ENCODE measurements at regions not wholly inside any gene's neighbourhood (a gene's known extent, or its start where the extent isn't known, plus 50 kb on each side); places are given as distances from the start of the nearest gene placed in this dataset.
A peak's percentile ranks its signal among the peaks of the same experiment; 100 is the strongest.

DNA sequence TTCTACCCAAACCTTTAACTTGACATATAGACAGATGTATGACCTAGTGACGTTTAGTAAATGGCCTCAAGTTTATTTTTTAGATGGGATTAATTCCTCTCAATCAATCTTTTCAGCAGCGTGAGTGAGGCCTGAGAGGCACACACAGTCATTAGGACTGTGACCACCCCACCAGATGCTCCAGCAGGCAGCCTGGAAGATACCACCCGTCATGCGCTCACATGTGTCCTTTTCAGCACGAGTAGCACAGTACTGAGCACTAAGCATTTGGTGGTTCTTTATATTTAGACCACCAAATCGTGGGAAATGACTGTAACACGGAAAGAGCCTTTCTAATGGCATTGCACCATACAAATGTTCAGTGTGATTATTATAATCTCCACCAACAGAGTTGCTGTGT lies 354.6 kb upstream of the DDI1 start:
- H3K36me3 ChIP-seq (replicated peaks in 1 of 2; ENCODE audit: control insufficient read depth in 1 of 2, insufficient read depth in 2 of 2, low read length in 2 of 2) = no peaks in the 10 kb centered on the region
- no peak overlapping the region for H3K9ac ChIP-seq (ENCODE audit: insufficient read depth, low read length, poor library complexity, severe bottlenecking)
- no CpG with 5 or more reads among the region's 7 CpGs for WGBS (ENCODE audit: insufficient coverage)
- no peaks in the 10 kb centered on the region for H3K27me3 ChIP-seq (ENCODE audit: control insufficient read depth in 2 of 2, insufficient read depth in 2 of 2, low read length in 2 of 2)
- no peaks in the 10 kb centered on the region for H3K9me3 ChIP-seq (replicated peaks in 1 of 2; ENCODE audit: control insufficient read depth in 1 of 2, insufficient read depth in 1 of 2, low read length in 2 of 2)
- no peaks in the 10 kb centered on the region for H3K79me2 ChIP-seq (ENCODE audit: insufficient read depth, low read length)
- no peaks in the 10 kb centered on the region for H3K9me3 Mint-ChIP-seq
- H3K27me3 Mint-ChIP-seq (ENCODE audit: low read depth in 3 of 3) = peaks cover 0 to 3% (median 1%) of the 10 kb centered on the region in 3 donors
- H3K27ac ChIP-seq (ENCODE audit: low read depth in 1 of 2, low read length in 2 of 2) = no peak overlapping the region
- intact Hi-C loops (cut with micrococcal nuclease) = no loop called here
- no peak overlapping the region for H3K27ac Mint-ChIP-seq
- no peak for DNase-seq
- H2AFZ ChIP-seq (ENCODE audit: insufficient read depth, low read depth, low read length, poor library complexity, severe bottlenecking) = peak overlapping the region; percentile 3
- no peak overlapping the region for H3K4me3 Mint-ChIP-seq
- H3K36me3 Mint-ChIP-seq = no peaks in the 10 kb centered on the region
- H3K4me3 ChIP-seq (replicated peaks in 1 of 3; ENCODE audit: low read depth in 2 of 3, low read length in 3 of 3) = no peak overlapping the region
- no peaks in the 10 kb centered on the region for H4K20me1 ChIP-seq (ENCODE audit: insufficient read depth, low read length)
- no peak for TF ChIP-seq CTCF (IDR thresholded peaks at IDR 0.05)
- H3K4me1 Mint-ChIP-seq = peaks cover 5% of the 10 kb centered on the region
- no peaks in the 10 kb centered on the region for H3K4me1 ChIP-seq (ENCODE audit: control insufficient read depth in 1 of 2, insufficient read depth in 2 of 2, low read length in 2 of 2)
- H3K4me2 ChIP-seq (replicated peaks; ENCODE audit: extremely low read depth, low read length, poor library complexity, severe bottlenecking) = no peak overlapping the region

GRCh38 chr11:103682318-103683184 lies 353.9 kb upstream of the DDI1 start:
- Histone ChIP-seq H3K9me3 (replicated peaks in 1 of 2; ENCODE audit: control insufficient read depth in 1 of 2, insufficient read depth in 1 of 2, low read length in 2 of 2) (no peaks in the 10 kb centered on the region), H3K27ac (ENCODE audit: low read depth in 1 of 2, low read length in 2 of 2) (no peak overlapping the region), H3K36me3 (replicated peaks in 1 of 2; ENCODE audit: control insufficient read depth in 1 of 2, insufficient read depth in 2 of 2, low read length in 2 of 2) (no peaks in the 10 kb centered on the region), H4K20me1 (ENCODE audit: insufficient read depth, low read length) (no peaks in the 10 kb centered on the region), H3K4me3 (replicated peaks in 1 of 3; ENCODE audit: low read depth in 2 of 3, low read length in 3 of 3) (no peak overlapping the region), H3K4me1 (ENCODE audit: control insufficient read depth in 1 of 2, insufficient read depth in 2 of 2, low read length in 2 of 2) (no peaks in the 10 kb centered on the region), H3K79me2 (ENCODE audit: insufficient read depth, low read length) (no peaks in the 10 kb centered on the region), H3K27me3 (ENCODE audit: control insufficient read depth in 2 of 2, insufficient read depth in 2 of 2, low read length in 2 of 2) (no peaks in the 10 kb centered on the region), H3K9ac (ENCODE audit: insufficient read depth, low read length, poor library complexity, severe bottlenecking) (no peak overlapping the region), H2AFZ (ENCODE audit: insufficient read depth, low read depth, low read length, poor library complexity, severe bottlenecking) (peak overlapping the region; percentile 3), H3K4me2 (replicated peaks; ENCODE audit: extremely low read depth, low read length, poor library complexity, severe bottlenecking) (no peak overlapping the region)
- peak; percentile 8 to 39 (median 9) for DNase-seq
- H3K27me3 Mint-ChIP-seq (ENCODE audit: low read depth in 3 of 3) = peaks cover 0 to 3% (median 1%) of the 10 kb centered on the region in 3 donors
- intact Hi-C loops (cut with micrococcal nuclease) = no loop called here
- no peaks in the 10 kb centered on the region for H3K36me3 Mint-ChIP-seq
- no peaks in the 10 kb centered on the region for H3K9me3 Mint-ChIP-seq
- H3K4me3 Mint-ChIP-seq = peak overlapping the region in 1 of 2 donors; percentile 58
- WGBS (ENCODE audit: insufficient coverage) = 17% methylated on average over 2 of the region's 8 CpGs
- H3K4me1 Mint-ChIP-seq = peaks cover 5% of the 10 kb centered on the region
- TF ChIP-seq CTCF (IDR thresholded peaks at IDR 0.05) = peak; percentile 75
- H3K27ac Mint-ChIP-seq = peak overlapping the region in 1 of 7 donors; percentile 59
